GM19351 (cell line): ENCODE measurements at regions not wholly inside any gene's neighbourhood (a gene's known extent, or its start where the extent isn't known, plus 50 kb on each side); places are given as distances from the start of the nearest gene placed in this dataset.

Source experiments
- ATAC-seq: cut with Tn5 transposase; IDR thresholded peaks from one replicate; pipeline ENCODE4 v1.9.1; 2021; ENCODE audit warnings: mild to moderate bottlenecking, moderate library complexity; ENCODE audit not compliant: unreplicated experiment

DNA sequence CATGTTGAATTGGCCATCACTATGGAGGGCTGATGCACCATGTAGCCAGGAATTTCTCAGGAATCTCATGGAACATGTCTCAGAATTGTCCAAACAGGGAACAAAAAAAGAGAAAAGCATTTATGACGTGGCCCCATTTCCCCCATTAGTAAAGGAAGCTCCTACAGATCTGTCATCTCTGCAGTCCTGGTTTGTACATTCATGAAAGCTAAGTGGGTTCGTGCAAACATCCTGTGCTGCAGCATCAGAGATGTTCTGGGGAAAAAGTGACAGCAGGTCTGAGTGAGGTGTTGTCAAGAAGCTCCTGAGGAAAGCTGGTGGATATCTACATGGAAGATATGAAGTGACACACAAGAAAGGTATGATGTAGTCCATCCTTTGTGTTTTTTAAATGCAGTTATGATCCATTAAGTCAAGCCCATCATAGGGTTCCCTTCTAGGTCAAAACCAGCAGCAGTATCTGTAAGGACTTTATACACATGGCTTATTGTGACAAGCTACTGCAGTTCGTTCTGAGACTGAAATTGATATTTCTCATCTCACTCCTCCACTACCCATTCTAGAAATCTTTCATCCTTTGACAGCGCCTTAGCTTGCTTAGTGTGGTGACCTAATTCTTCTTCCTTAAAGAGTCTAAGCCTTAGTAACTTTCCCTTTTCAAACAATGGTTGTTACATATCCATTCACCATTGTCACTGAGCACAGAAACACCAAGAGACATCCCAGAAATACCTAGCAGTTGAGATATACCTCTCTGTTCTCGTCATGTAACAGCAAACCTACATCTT is 200.0 kb upstream of the TCF21 start:
- no peak for ATAC-seq

DNA sequence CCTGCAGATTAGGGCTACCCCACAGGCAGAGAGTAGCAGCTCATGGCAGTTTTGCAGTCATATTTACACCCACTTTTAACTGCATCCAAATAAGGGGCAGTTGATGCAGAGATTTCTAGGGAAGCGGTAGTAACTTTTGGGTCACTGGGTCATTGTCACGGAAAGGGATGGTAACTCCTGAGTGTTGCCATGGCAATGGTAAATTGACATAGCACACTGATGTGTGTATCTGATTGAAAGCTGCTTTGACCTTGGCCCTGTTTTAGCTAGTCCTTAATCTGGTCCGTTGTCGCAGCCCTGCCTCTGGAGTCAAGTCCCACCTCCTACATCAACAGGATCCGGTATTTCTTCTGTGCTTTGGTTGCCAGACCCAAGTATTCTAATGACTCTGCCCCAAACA is 199.1 kb upstream of the TCF21 start:
- ATAC-seq, result no peak

DNA sequence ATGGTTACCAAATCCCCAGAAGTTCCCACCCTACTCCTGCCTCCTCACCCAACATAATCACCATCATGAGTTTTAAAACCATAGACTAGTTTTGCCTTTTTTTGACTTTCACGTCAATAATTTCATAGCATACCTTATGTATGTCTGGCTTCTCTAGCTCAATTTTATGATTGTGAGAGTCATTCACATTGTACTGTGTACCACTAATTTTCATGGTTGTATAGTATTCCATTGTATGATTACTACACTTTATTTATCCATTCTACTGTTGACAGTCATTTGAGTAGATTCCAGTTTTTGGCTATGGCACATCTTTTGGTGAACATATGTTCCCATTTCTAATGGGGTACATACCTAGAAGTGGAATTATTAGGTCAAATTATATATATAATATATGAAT is 195.3 kb upstream of the TCF21 start:
- no peak for ATAC-seq

DNA sequence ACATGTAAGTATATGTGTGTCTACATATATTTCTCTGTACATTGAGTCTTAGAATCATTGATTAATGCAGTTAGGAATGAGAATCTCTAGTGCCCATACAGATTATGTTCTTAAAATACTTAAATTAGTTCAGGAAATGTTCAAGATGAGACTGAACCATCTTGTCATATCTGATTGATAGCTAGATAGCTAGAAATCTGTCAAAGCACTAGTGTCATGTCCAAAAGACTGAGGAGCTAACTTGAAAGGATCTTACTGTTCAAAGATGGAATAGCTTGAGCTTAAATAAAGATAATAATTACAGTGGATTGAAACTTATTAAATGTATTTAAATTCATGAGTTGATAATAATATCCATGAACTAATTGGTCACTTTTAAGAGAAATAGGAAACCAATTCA is 191.7 kb upstream of the TCF21 start:
- ATAC-seq, result no peak

DNA sequence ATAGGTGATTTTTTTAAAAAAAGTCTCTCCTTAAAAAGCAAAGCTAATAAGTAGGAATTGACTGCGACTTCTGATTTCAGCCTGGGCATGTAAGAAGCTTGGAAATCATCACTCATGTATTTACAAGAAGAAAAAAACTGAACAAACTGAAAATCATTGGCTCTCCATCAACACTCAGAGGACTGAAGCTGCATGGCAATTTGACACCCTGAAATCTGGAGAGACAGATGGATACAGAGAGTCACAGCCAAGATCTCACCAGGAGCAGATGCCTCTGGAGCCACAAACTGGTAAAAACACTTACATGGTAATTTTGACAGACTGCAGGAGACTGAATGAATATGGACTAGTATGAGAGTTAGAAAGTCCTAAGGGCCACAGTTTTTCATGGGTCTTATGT is 191.2 kb upstream of the TCF21 start:
- ATAC-seq, result no peak

DNA sequence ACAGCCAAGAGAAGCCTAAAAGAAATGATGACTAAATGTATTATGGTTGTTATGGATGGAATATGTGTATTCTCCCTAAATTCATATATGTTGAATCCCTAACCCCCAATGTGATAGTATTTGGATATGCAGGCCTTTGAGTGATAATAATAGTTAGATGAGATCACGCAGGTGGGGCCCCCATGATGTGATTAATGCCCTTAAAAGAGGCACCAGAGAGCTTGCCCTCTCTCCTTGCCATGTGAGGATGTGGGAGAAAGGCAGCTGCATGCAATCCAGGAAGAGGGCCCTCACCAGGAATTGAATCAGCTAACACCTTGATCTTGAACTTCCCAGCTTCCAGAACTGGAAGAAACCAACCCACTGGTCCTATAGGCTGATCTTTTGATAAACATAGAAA is 190.6 kb upstream of the TCF21 start:
- no peak for ATAC-seq

DNA sequence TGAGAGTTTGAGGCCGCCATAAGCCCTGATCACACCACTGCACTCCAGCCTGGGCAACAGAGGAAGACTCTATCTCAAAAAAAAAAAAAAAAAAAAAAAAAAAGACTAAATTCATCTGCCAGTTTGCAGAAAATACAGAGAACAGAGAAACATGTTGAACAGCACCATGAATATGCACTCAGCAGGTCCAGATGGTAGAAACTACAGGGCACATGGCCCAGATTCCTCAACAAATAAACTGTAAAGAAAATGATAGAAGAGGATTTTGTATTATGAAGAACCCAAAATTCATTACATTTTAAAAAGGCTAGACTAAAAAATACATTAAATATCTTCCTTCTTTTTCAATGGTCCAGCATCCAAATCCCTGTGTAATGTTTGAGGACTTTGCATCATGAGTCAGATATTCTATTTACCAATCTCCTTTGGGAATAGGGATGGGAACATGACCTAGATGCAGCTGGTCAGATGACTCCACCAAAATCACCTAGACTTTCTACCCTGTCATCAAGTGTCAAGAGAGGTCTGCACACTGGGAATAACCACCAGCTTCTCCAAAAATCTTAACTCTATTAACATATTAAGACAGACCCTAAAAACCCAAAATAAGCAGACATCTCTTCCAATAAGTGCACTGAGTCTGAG is 189.1 kb upstream of the TCF21 start:
- ATAC-seq, result no peak

DNA sequence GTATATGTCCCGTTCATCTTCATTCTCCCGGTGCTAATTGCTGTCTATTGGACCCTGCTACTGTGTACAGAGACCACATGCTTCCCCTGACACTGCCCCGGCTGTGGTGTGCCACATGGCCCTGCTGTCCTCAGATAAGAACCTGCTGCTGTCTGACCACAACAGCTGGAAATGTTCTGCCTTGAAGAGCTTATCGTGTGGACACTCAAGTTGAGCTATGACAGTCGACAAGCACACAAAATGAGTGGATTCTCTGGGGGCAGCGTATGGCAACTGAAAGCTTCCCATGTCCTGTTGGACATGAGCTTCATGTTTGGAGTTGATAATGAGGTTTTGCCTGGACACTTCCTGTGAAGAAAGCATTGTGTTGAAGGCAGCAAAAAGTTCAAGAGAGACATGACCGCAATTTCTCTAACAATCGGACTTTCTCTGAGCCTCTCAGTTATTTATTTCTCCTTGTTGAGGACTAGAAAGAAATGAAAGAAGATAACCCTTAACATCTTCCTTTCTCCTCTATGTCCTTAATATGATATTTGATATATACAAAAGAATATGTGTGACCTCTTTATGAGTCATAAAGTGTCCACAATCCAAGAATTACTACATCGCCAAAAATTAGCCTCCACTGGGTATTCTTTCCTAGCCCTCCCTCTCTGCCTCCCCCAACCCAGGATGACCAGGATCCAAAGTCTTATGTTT is 187.1 kb upstream of the TCF21 start:
- ATAC-seq, result no peak

DNA sequence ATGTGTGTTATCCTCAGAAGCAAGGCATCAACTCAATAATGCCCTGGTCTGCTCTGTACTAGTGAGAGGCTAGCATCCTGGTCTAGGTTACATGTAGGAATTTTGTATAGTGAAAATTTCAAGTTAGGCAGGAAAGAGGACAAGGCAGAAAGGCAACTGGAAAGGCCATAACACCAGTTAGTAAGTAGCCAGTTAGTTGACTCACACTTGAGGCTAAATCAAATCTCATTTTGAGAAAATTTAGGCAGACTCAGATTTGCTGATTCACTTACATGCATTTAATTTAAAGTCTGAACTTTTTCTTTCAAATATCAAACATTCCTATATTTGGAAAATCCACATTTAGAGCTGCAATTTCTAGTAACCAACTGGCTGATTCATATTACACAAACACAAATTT is 184.5 kb upstream of the TCF21 start:
- no peak for ATAC-seq

DNA sequence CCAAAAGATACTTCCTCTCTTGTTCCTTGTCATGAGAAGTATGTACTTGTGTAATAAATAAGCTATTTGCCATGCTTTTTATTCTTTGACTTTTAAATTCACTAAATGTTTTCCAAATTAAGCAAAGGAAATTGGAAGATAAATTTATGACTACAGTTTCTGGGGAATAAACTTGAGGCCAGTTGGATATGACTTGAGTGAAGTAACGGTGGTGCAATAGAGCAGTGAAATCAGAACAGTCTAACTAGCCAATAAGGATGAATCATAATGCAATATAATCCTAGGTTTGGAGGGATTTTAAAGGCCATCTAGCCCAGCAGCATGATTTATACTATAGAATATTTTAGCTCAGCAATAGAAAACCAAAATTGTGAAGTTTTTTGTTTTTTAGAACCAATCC is 183.8 kb upstream of the TCF21 start:
- ATAC-seq, result no peak

DNA sequence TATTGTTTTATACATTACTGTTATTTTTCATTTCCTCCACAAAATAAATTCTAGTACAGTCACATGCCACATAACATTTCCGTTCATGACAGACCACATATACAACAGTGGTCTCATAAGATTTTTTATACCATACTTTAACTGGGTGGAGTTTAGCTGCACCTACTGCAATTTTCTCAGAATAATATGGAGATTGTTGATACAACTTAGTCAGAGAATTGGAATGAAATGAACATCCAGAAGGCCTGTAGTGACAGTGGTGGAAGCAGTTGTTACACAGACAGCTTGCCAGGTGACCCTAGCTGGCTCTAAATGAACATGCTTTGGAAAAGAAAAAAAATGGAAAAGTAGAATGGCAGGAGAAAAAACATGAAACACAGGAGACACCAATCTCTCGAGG is 183.2 kb upstream of the TCF21 start:
- no peak for ATAC-seq

DNA sequence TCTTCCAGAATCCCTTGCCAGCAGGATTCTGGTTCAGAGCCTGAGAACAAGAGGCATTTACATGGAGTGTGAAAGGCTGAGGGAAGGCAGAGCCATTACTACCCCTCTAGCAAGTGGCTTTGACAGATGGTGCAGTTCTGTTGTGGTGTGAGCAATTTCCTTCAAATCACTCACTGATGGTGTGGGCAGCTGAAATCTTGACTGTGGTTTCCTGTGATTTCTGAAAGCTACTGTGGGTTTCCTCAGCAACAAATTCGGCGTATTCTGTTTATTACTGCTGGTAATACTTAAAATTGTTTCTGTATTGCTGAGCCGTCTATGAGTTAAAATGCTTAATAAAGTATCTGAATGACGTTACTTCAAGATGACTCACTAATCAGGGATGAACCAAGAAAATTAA is 181.5 kb upstream of the TCF21 start:
- ATAC-seq, result peak; percentile 83

DNA sequence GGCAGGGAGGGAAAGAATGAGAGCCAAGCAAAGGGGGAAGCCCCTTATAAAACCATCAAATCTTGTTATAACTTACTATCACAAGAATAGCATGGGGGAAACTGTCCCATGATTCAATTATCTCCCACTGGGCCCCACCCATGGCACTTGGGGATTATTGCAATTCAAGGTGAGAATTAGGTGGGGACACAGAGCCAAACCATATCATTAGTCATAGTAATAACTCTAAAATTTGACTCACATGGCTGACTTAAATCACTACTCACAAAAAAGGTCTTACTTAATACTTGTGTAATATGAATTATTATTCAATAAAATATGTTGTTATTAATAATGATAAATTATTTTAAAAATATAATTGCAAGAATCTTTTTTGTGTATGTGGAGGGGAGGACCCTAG is 178.1 kb upstream of the TCF21 start:
- ATAC-seq, result no peak

DNA sequence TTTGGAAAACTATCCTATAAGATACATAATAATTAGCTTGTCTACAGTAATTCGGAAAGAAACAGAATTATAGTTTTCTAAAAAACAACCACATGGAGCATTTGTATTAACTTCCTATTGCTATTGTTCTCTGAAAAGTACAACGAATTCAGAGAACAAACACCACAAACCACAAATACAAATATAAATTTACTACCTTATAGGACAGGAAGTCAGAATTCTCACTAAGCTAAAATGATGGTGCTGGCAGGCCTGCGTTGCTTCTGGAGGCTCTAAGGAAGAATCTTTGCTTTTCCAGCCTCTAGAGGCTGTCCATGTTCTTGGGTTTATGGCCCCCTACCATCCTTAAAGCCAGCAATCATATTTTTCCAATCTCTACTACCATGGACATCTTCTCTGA is 173.6 kb upstream of the TCF21 start:
- ATAC-seq, result no peak

DNA sequence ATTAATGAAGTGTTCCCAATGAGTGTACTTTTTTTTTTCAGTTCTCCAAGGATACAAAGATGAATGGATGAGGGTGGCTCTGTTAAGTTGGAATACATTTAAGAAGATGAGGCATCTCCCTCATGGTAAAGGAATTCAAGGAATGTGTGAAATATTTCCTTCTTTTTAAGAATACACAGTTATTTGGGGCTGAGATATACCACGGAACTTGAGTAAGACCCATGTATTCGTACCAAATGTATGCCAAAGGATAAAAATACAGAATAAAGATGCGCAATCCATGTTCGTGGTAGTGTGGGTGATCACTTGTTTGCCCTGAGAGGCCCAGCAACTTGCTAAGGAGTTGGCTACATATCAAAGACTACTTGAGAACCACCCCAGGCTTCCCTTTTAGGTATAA is 164.2 kb upstream of the TCF21 start:
- no peak for ATAC-seq

DNA sequence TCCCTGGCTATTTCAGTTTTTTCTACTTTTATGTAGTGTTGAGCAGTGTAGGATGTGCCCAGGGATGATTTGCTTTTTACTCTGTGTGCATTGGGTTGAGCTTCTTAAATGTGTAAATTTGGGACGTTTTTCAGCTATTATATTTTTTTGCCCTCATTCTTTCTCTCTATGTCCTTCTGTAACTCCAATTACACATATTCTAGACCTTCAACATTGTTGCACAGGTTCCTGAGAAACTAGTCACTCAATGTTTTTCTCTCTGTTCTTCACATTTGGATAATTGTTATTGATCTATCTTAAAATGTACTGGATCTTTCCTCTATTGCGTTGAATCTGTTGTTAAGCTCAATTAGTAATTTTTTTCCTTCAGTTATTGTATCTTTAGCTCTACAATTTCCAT is 162.7 kb upstream of the TCF21 start:
- ATAC-seq, result no peak

DNA sequence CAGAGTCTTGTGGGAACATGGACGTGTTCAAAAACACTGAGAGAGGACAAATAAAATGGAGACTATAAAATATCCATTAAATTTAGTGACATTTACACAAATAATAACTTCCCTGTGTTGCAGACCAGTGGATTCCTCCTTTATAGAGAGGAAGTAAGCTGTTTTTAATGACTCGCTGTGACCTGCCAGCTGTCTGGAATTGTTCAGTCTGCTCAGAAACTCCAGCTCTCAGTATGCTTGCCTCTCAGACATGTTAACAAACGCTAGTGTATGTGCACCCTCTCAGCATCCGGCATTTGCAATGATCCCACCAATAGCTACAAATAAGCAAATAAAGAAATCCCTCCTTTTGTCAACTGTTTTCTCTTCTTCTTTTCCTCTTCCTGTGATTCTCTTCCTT is 158.0 kb upstream of the TCF21 start:
- no peak for ATAC-seq

DNA sequence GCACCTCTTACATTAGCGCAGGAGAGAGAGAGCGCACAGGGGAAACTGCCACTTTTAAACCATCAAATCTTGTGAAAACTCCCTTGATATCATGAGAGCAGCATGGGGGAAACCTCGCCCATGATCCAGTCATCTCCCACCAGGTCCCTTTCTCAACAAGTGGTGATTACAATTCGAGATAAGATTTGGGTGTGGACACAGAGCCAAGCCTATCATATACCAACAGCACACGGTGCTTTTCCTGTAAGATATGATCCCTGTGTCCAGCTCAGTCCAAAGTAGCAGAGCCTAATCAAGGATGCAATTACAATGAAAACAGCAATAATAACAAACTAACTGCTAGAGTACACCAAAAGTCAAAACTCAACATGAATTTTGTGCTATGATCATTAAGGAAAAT is 148.7 kb upstream of the TCF21 start:
- no peak for ATAC-seq

DNA sequence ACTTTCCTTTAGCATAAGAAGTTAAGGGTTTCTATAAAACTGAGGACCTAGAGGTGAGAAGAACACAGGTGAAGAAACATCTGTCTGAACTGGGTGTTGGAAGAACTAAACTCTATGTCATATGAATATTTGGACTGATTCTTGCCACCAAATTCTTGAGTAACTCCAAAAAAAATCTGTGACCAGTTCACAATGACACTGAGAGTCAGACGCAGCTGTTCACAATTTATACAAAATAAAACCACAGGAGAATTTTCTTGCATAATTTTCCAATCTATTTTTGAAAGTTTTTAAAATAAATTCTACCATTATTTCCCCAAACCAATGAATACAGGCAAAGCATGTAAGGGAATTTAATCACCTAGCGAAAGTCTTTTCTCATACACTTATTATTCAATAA is 148.1 kb upstream of the TCF21 start:
- ATAC-seq, result no peak

DNA sequence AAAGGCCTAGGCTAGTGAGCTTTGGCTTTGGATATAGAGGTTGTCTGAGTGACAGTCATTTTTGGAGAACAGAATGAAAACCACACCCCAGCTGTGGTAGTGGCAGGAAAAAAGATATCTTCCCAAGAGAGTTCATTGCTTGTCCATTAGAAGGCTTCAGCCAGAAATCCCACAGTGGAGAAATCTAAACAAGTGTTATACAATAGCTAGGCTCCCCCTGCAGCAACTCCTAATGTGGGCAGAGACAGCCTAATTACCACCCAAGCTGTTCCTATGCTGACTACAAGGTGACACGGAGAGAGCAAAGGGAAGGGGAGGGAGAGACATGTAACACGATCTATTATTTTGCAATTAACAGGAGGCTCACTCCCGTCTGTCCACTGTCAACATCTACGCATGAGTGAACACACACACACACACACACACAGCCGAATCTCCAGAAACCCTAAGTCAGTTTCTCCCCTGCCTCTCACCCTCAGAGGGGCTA is 147.5 kb upstream of the TCF21 start:
- no peak for ATAC-seq

DNA sequence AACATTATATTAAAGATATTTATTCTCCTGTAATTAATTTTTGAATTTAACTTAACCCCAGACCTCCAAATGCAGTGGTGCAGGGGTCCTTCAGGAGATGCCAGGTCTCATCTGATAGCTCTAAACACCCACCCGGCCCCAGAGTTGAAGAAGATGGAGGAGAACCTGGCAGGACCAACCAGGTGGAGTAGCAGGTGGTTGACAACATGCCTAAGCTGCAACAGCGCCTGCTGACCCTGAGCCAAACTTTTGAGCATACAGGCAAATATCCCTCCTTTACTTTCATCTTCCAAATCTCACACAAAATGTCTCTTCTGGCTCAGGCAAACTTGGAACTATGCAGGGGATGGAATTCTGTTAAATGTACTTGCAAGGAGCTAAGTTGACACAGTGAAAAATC is 145.3 kb upstream of the TCF21 start:
- no peak for ATAC-seq

DNA sequence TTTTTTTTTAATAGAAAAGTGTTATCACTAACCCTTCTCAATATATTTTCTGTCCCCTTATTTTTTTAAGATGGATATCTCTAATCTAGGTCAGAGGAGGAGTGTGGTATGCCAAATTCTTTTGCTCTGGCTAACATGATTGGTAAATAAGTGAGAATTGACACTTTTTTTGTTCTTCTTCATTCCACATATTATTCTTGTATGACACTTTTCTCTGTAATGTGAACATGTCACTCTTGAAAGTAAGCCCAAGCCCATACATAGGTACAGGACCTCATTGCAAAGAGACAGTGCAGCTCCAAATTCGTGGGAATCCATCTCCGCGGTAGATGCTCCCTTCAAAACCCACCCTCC is 142.5 kb upstream of the TCF21 start:
- no peak for ATAC-seq
